GM18505 (cell line): ENCODE measurements at regions not wholly inside any gene's neighbourhood (a gene's known extent, or its start where the extent isn't known, plus 50 kb on each side); places are given as distances from the start of the nearest gene placed in this dataset.

Source experiments
- ATAC-seq: cut with Tn5 transposase; IDR thresholded peaks from one replicate; pipeline ENCODE4 v1.9.1; 2021; ENCODE audit not compliant: unreplicated experiment
- POLR2A ChIP-seq: IDR thresholded peaks from 4 replicates; pipeline ENCODE4 v1.6.1; 2011; ENCODE audit warnings: borderline replicate concordance; ENCODE audit not compliant: insufficient read depth, insufficient read length; ENCODE audit errors: extremely low read depth

- ATAC-seq: no peak
- no peak for TF ChIP-seq POLR2A
These were observed 99.6 kb upstream of the INTU start for GRCh38 chr4:127533028-127533700.

GRCh38 chr4:127534041-127534825 lies 98.5 kb upstream of the INTU start:
- no peak for TF ChIP-seq POLR2A
- ATAC-seq: no peak

- no peak for ATAC-seq
- TF ChIP-seq POLR2A: no peak
These were observed 94.7 kb upstream of the INTU start for GRCh38 chr4:127538016-127538415.

- no peak for TF ChIP-seq POLR2A
- ATAC-seq: no peak
These were observed 92.2 kb upstream of the INTU start for GRCh38 chr4:127540497-127541025.

GRCh38 chr4:127545271-127545670 lies 87.5 kb upstream of the INTU start:
- no peak for TF ChIP-seq POLR2A
- no peak for ATAC-seq

- ATAC-seq: no peak
- no peak for TF ChIP-seq POLR2A
These were observed 83.5 kb upstream of the INTU start for GRCh38 chr4:127548990-127549925.

- ATAC-seq: no peak
- no peak for TF ChIP-seq POLR2A
These were observed 77.7 kb upstream of the INTU start for GRCh38 chr4:127555106-127555505.

GRCh38 chr4:127558088-127558487 lies 74.7 kb upstream of the INTU start:
- ATAC-seq: no peak
- TF ChIP-seq POLR2A: no peak

- ATAC-seq: no peak
- no peak for TF ChIP-seq POLR2A
These were observed 74.0 kb upstream of the INTU start for GRCh38 chr4:127558489-127559407.

GRCh38 chr4:127559981-127560380 lies 72.8 kb upstream of the INTU start:
- no peak for TF ChIP-seq POLR2A
- ATAC-seq: no peak

GRCh38 chr4:127560755-127561154 lies 72.0 kb upstream of the INTU start:
- no peak for ATAC-seq

GRCh38 chr4:127574643-127575042 lies 58.1 kb upstream of the INTU start:
- ATAC-seq: no peak
- no peak for TF ChIP-seq POLR2A

More at GRCh38 chr4:127560755-127561154, 72.0 kb upstream of the INTU start:
- no peak for TF ChIP-seq POLR2A

- TF ChIP-seq POLR2A: no peak
- ATAC-seq: no peak
These were observed 56.9 kb upstream of the INTU start for GRCh38 chr4:127575888-127576287.

GRCh38 chr4:127578491-127578890 lies 54.3 kb upstream of the INTU start:
- no peak for ATAC-seq
- no peak for TF ChIP-seq POLR2A
